H9 (cell line): ENCODE measurements at regions not wholly inside any gene's neighbourhood (a gene's known extent, or its start where the extent isn't known, plus 50 kb on each side); places are given as distances from the start of the nearest gene placed in this dataset.

Source experiments
- DNase-seq: peaks from one replicate; pipeline ENCODE4 v3.0.0-alpha.2; 2017
- H2AFZ ChIP-seq: one replicate; pipeline ENCODE4 v1.6.1; 2013; ENCODE audit warnings: mild to moderate bottlenecking, low read length, control low read depth, moderate library complexity
- H2AK5ac ChIP-seq: 2 replicates; pipeline ENCODE4 v1.6.1; 2013; ENCODE audit warnings: low read length, control low read depth, mixed read lengths; ENCODE audit not compliant: insufficient read length
- H2BK120ac ChIP-seq: one replicate; pipeline ENCODE4 v1.6.1; 2013; ENCODE audit warnings: low read depth, mild to moderate bottlenecking, low read length, control low read depth, inconsistent platforms; ENCODE audit not compliant: poor library complexity, severe bottlenecking
- H2BK12ac ChIP-seq: 2 replicates; pipeline ENCODE4 v1.6.1; 2013; ENCODE audit warnings: low read length, control low read depth, mixed read lengths, low read depth; ENCODE audit not compliant: insufficient read length
- H2BK15ac ChIP-seq: 2 replicates; pipeline ENCODE4 v1.6.1; 2013; ENCODE audit warnings: low read depth, low read length, control low read depth
- H2BK20ac ChIP-seq: one replicate; pipeline ENCODE4 v1.6.1; 2013; ENCODE audit warnings: low read depth, mild to moderate bottlenecking, low read length, control low read depth, inconsistent platforms; ENCODE audit not compliant: poor library complexity, severe bottlenecking
- H2BK5ac ChIP-seq: 2 replicates; pipeline ENCODE4 v1.6.1; 2013; ENCODE audit warnings: low read length, control low read depth, mixed read lengths; ENCODE audit not compliant: insufficient read length
- H3K14ac ChIP-seq: 2 replicates; pipeline ENCODE4 v1.6.1; 2013; ENCODE audit warnings: low read length, control low read depth; ENCODE audit not compliant: insufficient read depth
- H3K18ac ChIP-seq: 2 replicates; pipeline ENCODE4 v1.6.1; 2013; ENCODE audit warnings: low read depth, mild to moderate bottlenecking, mixed read lengths, low read length, control low read depth; ENCODE audit not compliant: insufficient read length
- H3K23ac ChIP-seq: 2 replicates; pipeline ENCODE4 v1.6.1; 2013; ENCODE audit warnings: low read length, control low read depth, mixed read lengths, low read depth; ENCODE audit not compliant: insufficient read length
- H3K23me2 ChIP-seq: 2 replicates; pipeline ENCODE4 v1.6.1; 2013; ENCODE audit warnings: low read depth, mild to moderate bottlenecking, mixed read lengths, low read length, control low read depth; ENCODE audit not compliant: insufficient read length, poor library complexity, severe bottlenecking
- H3K27ac ChIP-seq: 2 replicates; pipeline ENCODE4 v1.5.1; 2013; ENCODE audit warnings: low read length, control low read depth, mixed read lengths, low read depth; ENCODE audit not compliant: insufficient read length
- H3K27me3 ChIP-seq: 2 replicates; pipeline ENCODE4 v1.6.1; 2013; ENCODE audit warnings: low read length, control low read depth, inconsistent platforms; ENCODE audit not compliant: insufficient read depth
- H3K4ac ChIP-seq: 2 replicates; pipeline ENCODE4 v1.6.1; 2013; ENCODE audit warnings: low read depth, mild to moderate bottlenecking, control low read depth, inconsistent platforms, low read length, moderate library complexity
- H3K4me1 ChIP-seq: 2 replicates; pipeline ENCODE4 v1.6.1; 2013; ENCODE audit warnings: low read length, control low read depth, inconsistent platforms; ENCODE audit not compliant: insufficient read depth
- H3K4me2 ChIP-seq: 2 replicates; pipeline ENCODE4 v1.6.1; 2013; ENCODE audit warnings: low read length, control low read depth, mixed read lengths; ENCODE audit not compliant: insufficient read length, insufficient read depth
- H3K56ac ChIP-seq: 2 replicates; pipeline ENCODE4 v1.6.1; 2013; ENCODE audit warnings: low read depth, mild to moderate bottlenecking, mixed read lengths, low read length, control low read depth; ENCODE audit not compliant: insufficient read length
- H3K79me1 ChIP-seq: 2 replicates; pipeline ENCODE4 v1.6.1; 2013; ENCODE audit warnings: low read depth, mild to moderate bottlenecking, moderate library complexity, low read length, control low read depth, inconsistent platforms; ENCODE audit not compliant: insufficient read depth, poor library complexity, severe bottlenecking
- H3K79me2 ChIP-seq: 2 replicates; pipeline ENCODE4 v1.6.1; 2013; ENCODE audit warnings: low read length, control low read depth, inconsistent platforms; ENCODE audit not compliant: insufficient read depth
- H3K9ac ChIP-seq: 2 replicates; pipeline ENCODE4 v1.6.1; 2013; ENCODE audit warnings: low read length, control low read depth, mixed read lengths; ENCODE audit not compliant: insufficient read length; ENCODE audit errors: extremely low read depth
- H3K9me3 ChIP-seq: one replicate; pipeline ENCODE4 v1.6.1; 2013; ENCODE audit warnings: low read depth, low read length, inconsistent platforms; ENCODE audit not compliant: control insufficient read depth
- H3T11ph ChIP-seq: one replicate; pipeline ENCODE4 v1.6.1; 2013; ENCODE audit warnings: mild to moderate bottlenecking, low read length, control low read depth, inconsistent platforms
- H4K20me1 ChIP-seq: one replicate; pipeline ENCODE4 v1.6.1; 2013; ENCODE audit not compliant: control insufficient read depth, insufficient read length, insufficient read depth
- H4K5ac ChIP-seq: 2 replicates; pipeline ENCODE4 v1.6.1; 2013; ENCODE audit warnings: low read depth, mild to moderate bottlenecking, mixed read lengths, low read length, control low read depth; ENCODE audit not compliant: insufficient read length
- H4K8ac ChIP-seq: replicated peaks from 2 replicates; pipeline ENCODE4 v1.6.1; 2013; ENCODE audit warnings: low read length, control low read depth, mixed read lengths, low read depth; ENCODE audit not compliant: insufficient read length
- H4K91ac ChIP-seq: 2 replicates; pipeline ENCODE4 v1.6.1; 2013; ENCODE audit warnings: low read depth, mild to moderate bottlenecking, moderate library complexity, mixed read lengths, low read length, control low read depth; ENCODE audit not compliant: insufficient read length
- H3K27ac Mint-ChIP-seq, 3 experiments: 2 replicates in 2 of 3; 3 replicates in 1 of 3; pipeline ENCODE4 v1.8.0; 2020 to 2021; ENCODE audit warnings: mixed read lengths in 3 of 3, mild to moderate bottlenecking in 1 of 3, moderate library complexity in 1 of 3
- H3K27me3 Mint-ChIP-seq: 2 replicates; pipeline ENCODE4 v1.8.0; 2021; ENCODE audit warnings: low read depth, mild to moderate bottlenecking, moderate library complexity, mixed read lengths
- H3K36me3 Mint-ChIP-seq, 3 experiments: 2 replicates in 2 of 3; 3 replicates in 1 of 3; pipeline ENCODE4 v1.8.0; 2020 to 2021; ENCODE audit warnings: low read depth in 3 of 3, mixed read lengths in 3 of 3; ENCODE audit not compliant: insufficient read depth in 1 of 3
- H3K4me1 Mint-ChIP-seq, 2 experiments: 2 replicates each; pipeline ENCODE4 v1.8.0; 2020; ENCODE audit warnings: mixed read lengths in 2 of 2
- H3K4me3 Mint-ChIP-seq, 2 experiments: 2 replicates in 1 of 2; 3 replicates in 1 of 2; pipeline ENCODE4 v1.8.0; 2020 to 2021; ENCODE audit warnings: mild to moderate bottlenecking in 2 of 2, mixed read lengths in 2 of 2, moderate library complexity in 1 of 2
- H3K9me3 Mint-ChIP-seq, 2 experiments: 2 replicates in 1 of 2; 3 replicates in 1 of 2; pipeline ENCODE4 v1.8.0; 2020; ENCODE audit warnings: mild to moderate bottlenecking in 2 of 2, mixed read lengths in 2 of 2, moderate library complexity in 1 of 2
- WGBS: extraction: QIAGEN DNeasy Blood & Tissue Kit; methylation state at CpG from one replicate; pipeline ENCODE4 v1.1.7; 2013; ENCODE audit warnings: missing lambda C conversion rate, low lambda C conversion rate, mixed read lengths; ENCODE audit not compliant: insufficient read length; ENCODE audit errors: extremely low coverage; 5-methylcytosine and 5-hydroxymethylcytosine counted together
- TF ChIP-seq, protein P1 (sequence below): fragments of 200-600 bp; sonication (generic); conservative IDR thresholded peaks from 3 replicates; pipeline ENCODE4 v1.8.0; 2021; ENCODE audit warnings: antibody characterized with exemption, mild to moderate bottlenecking

DNA sequence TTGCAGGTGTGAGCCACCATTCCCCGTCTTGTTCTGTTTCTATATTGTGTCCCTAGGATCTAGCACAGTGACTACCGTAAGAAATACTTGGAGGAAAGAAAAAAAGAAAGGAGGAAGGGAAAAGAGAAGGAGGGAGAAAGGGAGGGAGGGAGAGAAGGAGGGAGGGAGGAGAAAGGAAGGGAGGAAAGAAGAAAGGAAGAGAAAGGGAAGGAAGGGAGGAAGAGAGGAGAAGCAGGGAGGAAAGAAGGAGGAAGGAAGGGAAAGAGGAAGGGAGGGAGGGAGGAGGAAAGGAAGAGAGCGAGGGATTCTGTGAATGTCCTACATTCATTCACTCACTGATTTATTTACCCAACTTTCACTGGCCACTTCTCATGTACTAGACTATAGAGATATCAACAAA lies 178.4 kb downstream of the MAFB start:
- Histone ChIP-seq H3K23ac (no peak overlapping the region), H2BK120ac (no peak overlapping the region), H2BK5ac (no peak overlapping the region), H3T11ph (no peak overlapping the region), H2AK5ac (no peak overlapping the region), H3K4me2 (no peak overlapping the region), H3K79me2 (no peaks in the 10 kb centered on the region), H3K4me1 (no peaks in the 10 kb centered on the region), H4K91ac (no peak overlapping the region), H3K23me2 (no peaks in the 10 kb centered on the region), H2BK12ac (no peak overlapping the region), H3K27me3 (no peaks in the 10 kb centered on the region), H3K9me3 (no peaks in the 10 kb centered on the region), H3K9ac (no peak overlapping the region), H4K5ac (no peak overlapping the region), H2AFZ (no peak overlapping the region), H3K79me1 (no peaks in the 10 kb centered on the region), H3K27ac (no peak overlapping the region), H4K8ac (no peak overlapping the region), H3K18ac (no peak overlapping the region), H2BK15ac (no peak overlapping the region), H3K14ac (no peak overlapping the region), H3K4ac (no peak overlapping the region), H3K56ac (no peak overlapping the region), H2BK20ac (no peak overlapping the region), H4K20me1 (no peaks in the 10 kb centered on the region)
- no peak overlapping the region for H3K4me3 Mint-ChIP-seq
- H3K4me1 Mint-ChIP-seq: peaks cover 0 to 10% of the 10 kb centered on the region in 2 experiments; a peak in 2 of 4 replicates
- H3K36me3 Mint-ChIP-seq: no peaks in the 10 kb centered on the region; a peak in 1 of 7 replicates
- no peak overlapping the region for H3K27ac Mint-ChIP-seq
- TF ChIP-seq, protein P1, sequence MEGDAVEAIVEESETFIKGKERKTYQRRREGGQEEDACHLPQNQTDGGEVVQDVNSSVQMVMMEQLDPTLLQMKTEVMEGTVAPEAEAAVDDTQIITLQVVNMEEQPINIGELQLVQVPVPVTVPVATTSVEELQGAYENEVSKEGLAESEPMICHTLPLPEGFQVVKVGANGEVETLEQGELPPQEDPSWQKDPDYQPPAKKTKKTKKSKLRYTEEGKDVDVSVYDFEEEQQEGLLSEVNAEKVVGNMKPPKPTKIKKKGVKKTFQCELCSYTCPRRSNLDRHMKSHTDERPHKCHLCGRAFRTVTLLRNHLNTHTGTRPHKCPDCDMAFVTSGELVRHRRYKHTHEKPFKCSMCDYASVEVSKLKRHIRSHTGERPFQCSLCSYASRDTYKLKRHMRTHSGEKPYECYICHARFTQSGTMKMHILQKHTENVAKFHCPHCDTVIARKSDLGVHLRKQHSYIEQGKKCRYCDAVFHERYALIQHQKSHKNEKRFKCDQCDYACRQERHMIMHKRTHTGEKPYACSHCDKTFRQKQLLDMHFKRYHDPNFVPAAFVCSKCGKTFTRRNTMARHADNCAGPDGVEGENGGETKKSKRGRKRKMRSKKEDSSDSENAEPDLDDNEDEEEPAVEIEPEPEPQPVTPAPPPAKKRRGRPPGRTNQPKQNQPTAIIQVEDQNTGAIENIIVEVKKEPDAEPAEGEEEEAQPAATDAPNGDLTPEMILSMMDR: no peak
- H3K9me3 Mint-ChIP-seq: no peaks in the 10 kb centered on the region
- WGBS: no CpG with 5 or more reads among the region's 3 CpGs
- DNase-seq: no peak
- peaks cover 2% of the 10 kb centered on the region; the same call in 1 of the 2 replicates for H3K27me3 Mint-ChIP-seq
